Stimulated activated CD8-positive, alpha-beta memory T cell treated with anti-CD3 and anti-CD28 coated beads, Interleukin-4, amount 100 ng/mL, for 24 hours (primary cell): ENCODE measurements at regions not wholly inside any gene's neighbourhood (a gene's known extent, or its start where the extent isn't known, plus 50 kb on each side); places are given as distances from the start of the nearest gene placed in this dataset.
"Not testable (repeated sequence)": the region's sequence is repeated elsewhere in the genome, so short reads cannot be mapped to it uniquely, and the experiment has no call there.

Experiments used
- DNase-seq: peaks from one replicate; pipeline ENCODE4 v3.0.0-alpha.2; 2020; ENCODE audit warnings: low read depth

GRCh38 chr13:26484196-26484595 is 73.3 kb upstream of the WASF3 start:
- no peak for DNase-seq

GRCh38 chr13:26485288-26485687 is 72.2 kb upstream of the WASF3 start:
- no peak for DNase-seq

GRCh38 chr13:26485786-26486185 is 71.7 kb upstream of the WASF3 start:
- DNase-seq = no peak

DNA sequence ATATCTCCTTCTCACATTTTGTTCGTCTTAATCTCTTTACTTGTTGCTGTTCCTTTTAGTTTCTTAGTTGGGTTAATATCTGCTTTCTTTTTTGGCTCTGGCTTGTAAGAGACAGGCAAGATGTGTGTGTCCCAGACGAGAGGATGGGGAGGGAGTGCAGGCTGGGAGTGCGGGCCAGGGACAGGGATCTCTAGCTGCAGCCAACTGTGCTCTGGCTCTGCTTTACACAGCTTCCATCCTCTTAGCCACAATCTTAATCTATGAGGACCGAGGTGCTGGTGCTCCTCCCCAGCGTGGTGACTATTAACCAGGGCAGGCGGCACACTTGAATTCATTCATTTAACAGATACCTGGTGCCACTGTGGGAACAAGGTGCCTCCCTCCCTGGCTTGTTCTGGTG is 70.9 kb upstream of the WASF3 start:
- no peak for DNase-seq

- no peak for DNase-seq
Observed at GRCh38 chr13:26487781-26488180, 69.7 kb upstream of the WASF3 start.

GRCh38 chr13:26488236-26489003 is 69.1 kb upstream of the WASF3 start:
- DNase-seq = no peak

DNA sequence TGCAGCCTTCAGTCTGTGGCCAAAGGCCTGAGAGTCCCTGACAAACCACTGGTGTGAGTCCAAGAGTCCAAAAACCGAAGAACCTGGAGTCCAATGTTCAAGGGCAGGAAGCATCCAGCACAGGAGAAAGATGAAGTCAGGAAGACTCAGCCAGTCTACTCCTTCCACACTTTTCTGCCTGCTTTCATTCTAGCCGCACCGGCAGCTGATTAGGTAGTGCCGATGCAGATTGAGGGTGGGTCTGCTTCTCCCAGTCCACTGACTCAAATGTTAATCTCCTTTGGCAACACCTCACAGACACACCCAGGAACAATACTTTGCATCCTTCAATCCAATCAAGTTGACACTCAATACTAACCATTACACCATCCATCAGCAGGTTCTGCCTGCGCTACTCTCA is 65.2 kb upstream of the WASF3 start:
- DNase-seq = not testable (repeated sequence)

DNA sequence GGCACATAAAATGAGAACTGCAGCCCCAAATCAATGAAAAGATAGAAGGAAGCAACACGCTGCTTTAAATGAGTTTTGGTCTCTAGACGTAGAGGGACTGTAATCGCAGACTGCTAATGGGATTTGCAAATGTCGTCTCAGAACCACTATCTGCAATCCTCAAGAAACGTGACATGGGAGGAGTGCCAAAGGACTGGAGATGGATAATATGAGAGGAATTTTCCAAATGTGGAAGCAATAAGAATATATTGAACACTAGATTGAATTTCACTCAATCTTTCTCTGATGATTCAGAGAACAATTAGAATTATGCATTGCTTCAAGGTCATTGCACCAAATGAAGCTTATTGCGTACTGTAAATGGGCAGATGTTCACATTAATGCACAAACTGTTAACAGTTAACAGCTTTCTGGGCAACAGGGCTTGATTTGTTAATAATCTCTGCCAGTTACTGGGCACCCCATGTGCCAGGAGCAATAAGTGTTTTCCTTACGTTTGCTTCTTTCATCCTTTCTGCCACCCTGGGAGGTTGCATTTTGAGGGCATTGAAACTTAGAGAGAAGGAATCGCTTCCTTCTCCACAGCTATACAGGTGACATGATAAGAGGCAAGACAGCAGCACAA is 62.8 kb upstream of the WASF3 start:
- no peak for DNase-seq

- no peak for DNase-seq
Observed at GRCh38 chr13:26495750-26496149, 61.7 kb upstream of the WASF3 start.

- no peak for DNase-seq
Observed at GRCh38 chr13:26497968-26498511, 59.4 kb upstream of the WASF3 start.

DNA sequence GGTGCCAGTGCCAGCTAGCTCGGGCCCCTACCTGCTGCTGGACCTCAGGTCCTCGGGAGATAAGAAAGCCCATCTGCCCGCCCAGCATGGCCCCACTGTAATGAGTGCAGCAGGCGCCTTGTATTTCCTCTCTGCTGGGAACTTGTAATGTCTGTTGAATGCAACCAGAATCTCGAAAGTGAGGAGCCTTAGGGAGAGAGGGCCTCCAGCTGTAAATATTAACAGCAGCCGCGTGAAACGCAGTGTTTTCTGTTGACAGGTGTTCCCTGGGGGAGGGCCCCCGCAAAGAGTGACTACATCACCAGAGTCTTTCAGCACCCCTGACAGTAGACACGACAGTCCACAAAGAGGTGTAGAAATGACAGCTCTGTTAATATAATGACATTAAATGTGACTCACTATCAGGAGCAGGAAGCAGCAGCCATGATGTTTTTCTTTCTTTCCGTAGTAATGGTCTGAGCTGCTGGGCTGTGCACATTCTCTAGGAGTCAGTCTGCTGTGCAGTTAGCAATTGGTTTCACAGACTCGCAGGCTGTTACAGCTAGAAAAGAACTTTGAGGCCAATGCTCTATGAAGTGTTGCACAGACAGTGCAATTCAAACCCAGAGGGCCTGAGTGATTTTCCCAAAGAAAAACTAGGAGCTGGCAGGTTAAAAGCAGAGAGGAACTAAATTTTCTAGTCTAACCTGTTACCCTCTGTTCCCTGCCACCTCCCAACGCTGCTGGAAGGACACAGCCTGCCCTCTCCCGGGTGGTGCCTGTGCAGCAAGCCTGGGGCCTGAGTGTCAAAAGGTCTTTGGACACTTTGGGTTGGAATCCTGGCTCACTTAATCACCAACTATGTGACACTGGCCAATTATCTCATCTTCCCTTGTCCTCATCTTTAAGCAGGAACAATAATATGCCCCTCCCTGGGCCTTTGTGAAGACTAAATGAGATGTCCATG is 58.6 kb upstream of the WASF3 start:
- no peak for DNase-seq

DNA sequence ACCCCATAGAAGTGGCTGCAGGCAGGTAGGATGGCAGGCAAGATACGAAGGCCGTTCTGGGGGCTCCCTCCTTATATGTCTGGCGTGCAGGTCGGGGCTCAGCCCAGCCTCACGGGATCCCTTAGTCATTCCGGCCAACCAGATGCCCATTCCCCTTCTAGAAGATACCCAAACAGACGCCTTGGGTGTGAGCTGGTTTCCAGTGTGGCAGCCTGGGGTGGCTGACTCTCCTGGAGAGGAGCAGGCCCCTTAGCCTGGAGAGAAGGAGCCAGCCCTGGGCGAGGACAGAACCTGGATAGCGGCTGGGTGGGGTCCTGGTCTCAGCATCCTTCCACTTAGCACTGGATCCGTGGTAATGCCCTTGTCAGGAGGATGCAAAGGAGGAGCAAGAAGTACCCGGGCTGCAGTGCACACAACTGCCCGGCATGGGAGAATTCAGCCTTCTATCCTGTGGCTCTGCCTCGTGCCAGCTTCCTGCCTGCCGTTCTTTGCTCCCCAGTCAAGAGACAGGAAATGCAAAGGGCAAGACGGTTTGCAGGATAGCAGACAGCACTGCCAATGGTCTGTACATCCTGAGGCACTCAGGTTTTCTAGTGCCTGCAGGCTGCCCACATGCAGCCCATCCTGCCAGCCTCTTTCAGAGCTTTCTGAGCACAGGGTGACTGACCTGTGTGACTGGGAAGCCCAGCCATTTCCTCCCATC is 56.7 kb upstream of the WASF3 start:
- no peak for DNase-seq

GRCh38 chr13:26501641-26502040 is 55.8 kb upstream of the WASF3 start:
- DNase-seq = no peak

DNA sequence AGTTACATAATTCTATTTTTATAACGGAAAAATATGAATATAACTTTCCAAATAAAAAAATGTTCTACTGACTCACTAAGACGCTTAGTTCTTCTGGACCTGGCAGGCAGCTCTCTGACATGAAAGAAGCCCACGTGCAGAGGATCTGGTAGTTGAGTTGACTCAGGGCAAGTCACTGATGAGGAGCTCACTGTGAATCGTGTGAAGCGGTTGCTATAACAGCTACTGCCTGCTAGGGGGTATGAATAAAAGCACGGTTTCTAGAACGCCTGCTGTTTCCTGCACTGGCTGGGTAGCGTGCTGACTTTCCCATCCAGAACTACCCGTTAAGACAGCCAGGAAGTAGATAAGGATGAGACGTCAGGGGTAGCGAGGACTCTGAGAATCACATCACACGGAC is 54.7 kb upstream of the WASF3 start:
- no peak for DNase-seq

DNA sequence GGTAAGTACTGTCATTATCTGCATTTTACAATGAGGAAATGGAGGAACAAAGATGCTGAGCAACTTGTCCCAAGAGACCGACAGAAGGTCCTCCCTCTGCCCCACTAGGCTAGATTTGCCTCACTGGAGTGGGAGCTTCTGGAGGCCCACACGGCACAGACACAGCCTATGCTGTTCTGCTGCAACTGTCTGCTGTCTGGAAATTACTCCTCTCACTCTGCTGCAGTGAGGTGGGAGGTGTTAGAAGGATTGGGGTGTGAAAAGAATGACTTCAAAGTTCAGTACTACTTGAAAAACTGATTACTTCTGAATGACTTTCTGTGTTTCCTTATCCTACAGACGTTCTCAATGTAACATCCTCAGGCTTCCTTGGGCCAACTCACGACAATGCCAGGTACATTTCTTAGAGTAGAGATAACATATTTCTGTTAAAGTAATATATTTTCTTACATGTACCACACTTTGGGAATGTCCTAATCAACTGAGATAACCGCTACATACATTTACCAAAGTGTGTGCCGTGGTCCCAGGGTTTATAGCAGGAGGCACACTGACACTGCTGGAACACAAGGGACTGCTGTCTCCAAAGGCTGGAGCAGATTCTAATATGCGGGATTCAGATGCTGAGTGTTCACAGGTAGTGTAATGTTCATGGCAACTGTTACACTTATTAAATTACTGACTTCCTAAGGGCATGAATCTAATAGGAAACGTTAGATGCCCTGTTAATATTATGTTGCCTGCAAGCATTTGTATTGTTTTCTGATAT is 53.5 kb upstream of the WASF3 start:
- DNase-seq = no peak
